ENCODE measurements at regions not wholly inside any gene's neighbourhood (a gene's known extent, or its start where the extent isn't known, plus 50 kb on each side); places are given as distances from the start of the nearest gene placed in this dataset.

GRCh38 chr2:2749206-2749598 is 418.1 kb upstream of the MYT1L start:
- no peak for TF ChIP-seq CTCF (IDR thresholded peaks at IDR 0.05; ENCODE audit: low read depth, low read length)
- no peak for DNase-seq (ENCODE audit: low read depth in 2 of 2)
- no peak overlapping the region for H3K4me3 ChIP-seq (replicated peaks in 1 of 2; ENCODE audit: low read depth in 2 of 2, low read length in 2 of 2)

GRCh38 chr2:2748399-2749205 is 417.5 kb upstream of the MYT1L start:
- no peak overlapping the region for H3K4me3 ChIP-seq (replicated peaks in 1 of 2; ENCODE audit: low read depth in 2 of 2, low read length in 2 of 2)
- no peak for DNase-seq (ENCODE audit: low read depth in 2 of 2)
- no peak for TF ChIP-seq CTCF (IDR thresholded peaks at IDR 0.05; ENCODE audit: low read depth, low read length)

- H3K4me3 ChIP-seq (replicated peaks in 1 of 2; ENCODE audit: low read depth in 2 of 2, low read length in 2 of 2) = no peak overlapping the region
- DNase-seq (ENCODE audit: low read depth in 2 of 2) = no peak
- no peak for TF ChIP-seq CTCF (IDR thresholded peaks at IDR 0.05; ENCODE audit: low read depth, low read length)
These were observed 416.8 kb upstream of the MYT1L start for GRCh38 chr2:2747797-2748301.

GRCh38 chr2:2746731-2747130 is 415.7 kb upstream of the MYT1L start:
- no peak for DNase-seq (ENCODE audit: low read depth in 2 of 2)
- no peak overlapping the region for H3K4me3 ChIP-seq (replicated peaks in 1 of 2; ENCODE audit: low read depth in 2 of 2, low read length in 2 of 2)
- TF ChIP-seq CTCF (IDR thresholded peaks at IDR 0.05; ENCODE audit: low read depth, low read length) = no peak

GRCh38 chr2:2744958-2745715 is 414.1 kb upstream of the MYT1L start:
- H3K4me3 ChIP-seq (replicated peaks in 1 of 2; ENCODE audit: low read depth in 2 of 2, low read length in 2 of 2) = no peak overlapping the region
- DNase-seq (ENCODE audit: low read depth in 2 of 2) = no peak

GRCh38 chr2:2744107-2744506 is 413.0 kb upstream of the MYT1L start:
- H3K4me3 ChIP-seq (replicated peaks in 1 of 2; ENCODE audit: low read depth in 2 of 2, low read length in 2 of 2) = no peak overlapping the region
- DNase-seq (ENCODE audit: low read depth in 2 of 2) = no peak
- TF ChIP-seq CTCF (IDR thresholded peaks at IDR 0.05; ENCODE audit: low read depth, low read length) = no peak

More at GRCh38 chr2:2744958-2745715, 414.1 kb upstream of the MYT1L start:
- no peak for TF ChIP-seq CTCF (IDR thresholded peaks at IDR 0.05; ENCODE audit: low read depth, low read length)
